GM12865 (cell line): ENCODE measurements at regions not wholly inside any gene's neighbourhood (a gene's known extent, or its start where the extent isn't known, plus 50 kb on each side); places are given as distances from the start of the nearest gene placed in this dataset.

Experiments
- DNase-seq: peaks from one replicate; pipeline ENCODE4 v3.0.0; 2010; ENCODE audit warnings: low read depth
- H3K4me3 ChIP-seq: 2 replicates; pipeline ENCODE4 v1.5.1; 2011; ENCODE audit warnings: mild to moderate bottlenecking, low read depth, low read length, control low read depth
- CTCF ChIP-seq: IDR thresholded peaks from 2 replicates; pipeline ENCODE4 v1.5.1; 2011; ENCODE audit warnings: low read length, control low read depth, low read depth, inconsistent platforms; ENCODE audit not compliant: insufficient read depth; ENCODE audit errors: missing control alignments

- no peak for TF ChIP-seq CTCF
- DNase-seq: no peak
- no peak overlapping the region for H3K4me3 ChIP-seq
Measured at GRCh38 chr11:80538040-80538439, 1097.2 kb upstream of the TENM4 start.

- DNase-seq: no peak
- no peak overlapping the region for H3K4me3 ChIP-seq
- no peak for TF ChIP-seq CTCF
Measured at GRCh38 chr11:80533463-80533862, 1092.6 kb upstream of the TENM4 start.

- no peak for TF ChIP-seq CTCF
- H3K4me3 ChIP-seq: no peak overlapping the region
- no peak for DNase-seq
Measured at GRCh38 chr11:80532633-80533232, 1091.9 kb upstream of the TENM4 start.

GRCh38 chr11:80529726-80530125, 1088.9 kb upstream of the TENM4 start:
- TF ChIP-seq CTCF: no peak
- DNase-seq: no peak
- H3K4me3 ChIP-seq: no peak overlapping the region

- no peak for TF ChIP-seq CTCF
- DNase-seq: no peak
- H3K4me3 ChIP-seq: no peak overlapping the region
Measured at GRCh38 chr11:80525663-80526405, 1085.0 kb upstream of the TENM4 start.

- no peak overlapping the region for H3K4me3 ChIP-seq
- no peak for DNase-seq
- no peak for TF ChIP-seq CTCF
Measured at GRCh38 chr11:80524349-80524748, 1083.5 kb upstream of the TENM4 start.

- no peak overlapping the region for H3K4me3 ChIP-seq
- no peak for TF ChIP-seq CTCF
- no peak for DNase-seq
Measured at GRCh38 chr11:80523057-80523456, 1082.2 kb upstream of the TENM4 start.
